Ishikawa (cell line): ENCODE measurements at regions not wholly inside any gene's neighbourhood (a gene's known extent, or its start where the extent isn't known, plus 50 kb on each side); places are given as distances from the start of the nearest gene placed in this dataset.

Experiments
- CREB1 ChIP-seq: IDR thresholded peaks from 2 replicates; pipeline ENCODE4 v1.6.1; 2012; ENCODE audit warnings: low read depth
- EGR1 ChIP-seq: IDR thresholded peaks from 2 replicates; pipeline ENCODE4 v1.6.1; 2012
- EP300 ChIP-seq: IDR thresholded peaks from 2 replicates; pipeline ENCODE4 v1.6.1; 2012; ENCODE audit warnings: borderline replicate concordance
- RAD21 ChIP-seq: IDR thresholded peaks from 2 replicates; pipeline ENCODE4 v1.6.1; 2012; ENCODE audit warnings: low read depth
- TAF1 ChIP-seq: IDR thresholded peaks from 2 replicates; pipeline ENCODE4 v1.6.1; 2012; ENCODE audit warnings: low read depth, mild to moderate bottlenecking
- TEAD4 ChIP-seq: IDR thresholded peaks from 2 replicates; pipeline ENCODE4 v1.6.1; 2012
- YY1 ChIP-seq: IDR thresholded peaks from 2 replicates; pipeline ENCODE4 v1.6.1; 2012; ENCODE audit warnings: low read depth
- ZBTB7A ChIP-seq: IDR thresholded peaks from 2 replicates; pipeline ENCODE4 v1.6.1; 2012; ENCODE audit warnings: low read depth
- TF ChIP-seq, protein P1 (sequence below): IDR thresholded peaks from 2 replicates; pipeline ENCODE4 v1.6.1; 2012
- TF ChIP-seq, protein P2 (sequence below): IDR thresholded peaks from 2 replicates; pipeline ENCODE4 v1.6.1; 2012

DNA sequence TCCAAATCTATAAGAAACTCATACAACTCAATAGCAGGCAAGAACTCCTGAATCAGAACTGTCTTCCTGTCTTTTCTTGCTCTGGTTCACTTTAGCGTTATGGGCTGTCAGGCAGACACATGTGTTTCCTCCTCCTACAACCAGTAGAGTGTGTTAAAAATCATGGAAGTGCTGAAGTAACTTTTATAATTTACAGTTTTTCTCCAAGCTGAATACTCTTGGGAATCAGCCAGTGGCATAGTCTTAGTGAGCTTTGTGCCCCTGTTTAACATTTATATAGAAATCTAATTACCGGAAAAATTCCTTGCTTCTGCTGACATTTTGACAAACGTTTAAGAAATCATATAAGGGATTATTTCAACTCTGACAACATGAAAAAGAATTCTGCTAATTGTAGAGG, 113.1 kb upstream of the RGS18 start:
- TF ChIP-seq CREB1 (no peak), EP300 (no peak), TAF1 (no peak), RAD21 (no peak), TEAD4 (no peak), EGR1 (no peak), YY1 (no peak), ZBTB7A (no peak)
- TF ChIP-seq, protein P1, sequence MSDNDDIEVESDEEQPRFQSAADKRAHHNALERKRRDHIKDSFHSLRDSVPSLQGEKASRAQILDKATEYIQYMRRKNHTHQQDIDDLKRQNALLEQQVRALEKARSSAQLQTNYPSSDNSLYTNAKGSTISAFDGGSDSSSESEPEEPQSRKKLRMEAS = no peak
- TF ChIP-seq, protein P2, sequence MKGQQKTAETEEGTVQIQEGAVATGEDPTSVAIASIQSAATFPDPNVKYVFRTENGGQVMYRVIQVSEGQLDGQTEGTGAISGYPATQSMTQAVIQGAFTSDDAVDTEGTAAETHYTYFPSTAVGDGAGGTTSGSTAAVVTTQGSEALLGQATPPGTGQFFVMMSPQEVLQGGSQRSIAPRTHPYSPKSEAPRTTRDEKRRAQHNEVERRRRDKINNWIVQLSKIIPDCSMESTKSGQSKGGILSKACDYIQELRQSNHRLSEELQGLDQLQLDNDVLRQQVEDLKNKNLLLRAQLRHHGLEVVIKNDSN = no peak
